ENCODE measurements at regions not wholly inside any gene's neighbourhood (a gene's known extent, or its start where the extent isn't known, plus 50 kb on each side); places are given as distances from the start of the nearest gene placed in this dataset.

DNA sequence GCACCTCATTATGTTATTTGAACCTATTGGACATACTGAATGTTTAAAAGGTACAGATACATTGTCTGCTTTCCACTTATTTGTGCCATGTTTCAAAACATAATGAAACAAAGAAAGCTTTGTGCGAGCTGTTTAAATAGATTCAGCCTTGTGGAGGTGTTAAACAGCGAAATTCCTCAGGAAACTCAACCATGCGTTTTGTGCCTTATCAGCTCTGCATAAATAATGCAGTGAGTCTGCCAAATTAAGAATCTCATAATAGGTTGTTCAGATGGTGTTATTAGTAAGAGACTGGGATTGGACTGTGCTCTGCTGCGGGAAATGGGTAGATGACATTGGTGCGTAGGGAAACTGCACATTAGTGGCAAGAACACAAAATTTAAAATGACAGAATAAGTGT lies 163.7 kb upstream of the CLEC14A start:
- H3K27me3 Mint-ChIP-seq (ENCODE audit: low read depth in 3 of 3) = peaks cover 0 to 1% (median 0%) of the 10 kb centered on the region in 3 donors
- Histone ChIP-seq H3K4me3 (replicated peaks in 1 of 3; ENCODE audit: low read depth in 2 of 3, low read length in 3 of 3) (no peak overlapping the region), H2AFZ (ENCODE audit: insufficient read depth, low read depth, low read length, poor library complexity, severe bottlenecking) (no peak overlapping the region), H3K4me2 (replicated peaks; ENCODE audit: extremely low read depth, low read length, poor library complexity, severe bottlenecking) (no peak overlapping the region), H3K36me3 (replicated peaks in 1 of 2; ENCODE audit: control insufficient read depth in 1 of 2, insufficient read depth in 2 of 2, low read length in 2 of 2) (no peaks in the 10 kb centered on the region), H3K9ac (ENCODE audit: insufficient read depth, low read length, poor library complexity, severe bottlenecking) (no peak overlapping the region), H3K9me3 (replicated peaks in 1 of 2; ENCODE audit: control insufficient read depth in 1 of 2, insufficient read depth in 1 of 2, low read length in 2 of 2) (no peaks in the 10 kb centered on the region), H3K4me1 (ENCODE audit: control insufficient read depth in 1 of 2, insufficient read depth in 2 of 2, low read length in 2 of 2) (no peaks in the 10 kb centered on the region), H3K27me3 (ENCODE audit: control insufficient read depth in 2 of 2, insufficient read depth in 2 of 2, low read length in 2 of 2) (no peaks in the 10 kb centered on the region), H3K27ac (ENCODE audit: low read depth in 1 of 2, low read length in 2 of 2) (no peak overlapping the region), H3K79me2 (ENCODE audit: insufficient read depth, low read length) (no peaks in the 10 kb centered on the region), H4K20me1 (ENCODE audit: insufficient read depth, low read length) (no peaks in the 10 kb centered on the region)
- peak overlapping the region in 1 of 7 donors; percentile 24 for H3K27ac Mint-ChIP-seq
- H3K36me3 Mint-ChIP-seq = no peaks in the 10 kb centered on the region
- H3K4me1 Mint-ChIP-seq = no peaks in the 10 kb centered on the region
- H3K4me3 Mint-ChIP-seq = no peak overlapping the region
- no peak for DNase-seq
- TF ChIP-seq CTCF (IDR thresholded peaks at IDR 0.05) = no peak
- intact Hi-C loops (cut with micrococcal nuclease) = no loop called here
- 85% methylated on average over 2 of the region's 5 CpGs for WGBS (ENCODE audit: insufficient coverage)
- peaks cover 0 to 9% (median 4%) of the 10 kb centered on the region in 7 donors for H3K9me3 Mint-ChIP-seq

GRCh38 chr14:38412654-38413053 lies 156.8 kb upstream of the CLEC14A start:
- H3K79me2 ChIP-seq (ENCODE audit: insufficient read depth, low read length) = no peaks in the 10 kb centered on the region
- H3K27ac ChIP-seq (ENCODE audit: low read depth in 1 of 2, low read length in 2 of 2) = no peak overlapping the region
- H3K36me3 ChIP-seq (replicated peaks in 1 of 2; ENCODE audit: control insufficient read depth in 1 of 2, insufficient read depth in 2 of 2, low read length in 2 of 2) = no peaks in the 10 kb centered on the region
- DNase-seq = no peak
- H4K20me1 ChIP-seq (ENCODE audit: insufficient read depth, low read length) = no peaks in the 10 kb centered on the region
- peaks cover 9 to 12% of the 10 kb centered on the region in 2 donors for H3K9me3 ChIP-seq (replicated peaks in 1 of 2; ENCODE audit: control insufficient read depth in 1 of 2, insufficient read depth in 1 of 2, low read length in 2 of 2)
- no peak overlapping the region for H2AFZ ChIP-seq (ENCODE audit: insufficient read depth, low read depth, low read length, poor library complexity, severe bottlenecking)
- Mint-ChIP-seq H3K9me3 (peaks cover 0 to 13% (median 7%) of the 10 kb centered on the region in 7 donors), H3K27ac (no peak overlapping the region), H3K27me3 (ENCODE audit: low read depth in 3 of 3) (peaks cover 0 to 1% (median under 1%) of the 10 kb centered on the region in 3 donors), H3K36me3 (no peaks in the 10 kb centered on the region), H3K4me3 (no peak overlapping the region), H3K4me1 (no peaks in the 10 kb centered on the region)
- intact Hi-C loops (cut with micrococcal nuclease) = no loop called here
- H3K27me3 ChIP-seq (ENCODE audit: control insufficient read depth in 2 of 2, insufficient read depth in 2 of 2, low read length in 2 of 2) = no peaks in the 10 kb centered on the region
- H3K4me2 ChIP-seq (replicated peaks; ENCODE audit: extremely low read depth, low read length, poor library complexity, severe bottlenecking) = no peak overlapping the region
- no peak overlapping the region for H3K9ac ChIP-seq (ENCODE audit: insufficient read depth, low read length, poor library complexity, severe bottlenecking)
- no peak overlapping the region for H3K4me3 ChIP-seq (replicated peaks in 1 of 3; ENCODE audit: low read depth in 2 of 3, low read length in 3 of 3)
- no peak for TF ChIP-seq CTCF (IDR thresholded peaks at IDR 0.05)
- H3K4me1 ChIP-seq (ENCODE audit: control insufficient read depth in 1 of 2, insufficient read depth in 2 of 2, low read length in 2 of 2) = no peaks in the 10 kb centered on the region
- 91% methylated on average over 8 of the region's 8 CpGs for WGBS (ENCODE audit: insufficient coverage)
